IPS-20b (cell line): ENCODE measurements at regions not wholly inside any gene's neighbourhood (a gene's known extent, or its start where the extent isn't known, plus 50 kb on each side); places are given as distances from the start of the nearest gene placed in this dataset.
"Not testable (repeated sequence)": the region's sequence is repeated elsewhere in the genome, so short reads cannot be mapped to it uniquely, and the experiment has no call there.

Experiments used
- H3K27ac ChIP-seq: one replicate; pipeline ENCODE4 v1.5.1; 2013; ENCODE audit warnings: low read length
- H3K27me3 ChIP-seq: 2 replicates; pipeline ENCODE4 v1.6.1; 2013; ENCODE audit warnings: mild to moderate bottlenecking, low read length, inconsistent platforms; ENCODE audit not compliant: insufficient read depth
- H3K36me3 ChIP-seq: 2 replicates; pipeline ENCODE4 v1.6.1; 2013; ENCODE audit warnings: low read depth, mild to moderate bottlenecking, inconsistent platforms, low read length, moderate library complexity; ENCODE audit not compliant: insufficient read depth
- H3K4me1 ChIP-seq: 2 replicates; pipeline ENCODE4 v1.6.1; 2013; ENCODE audit warnings: mild to moderate bottlenecking, control low read depth, inconsistent platforms, low read length, moderate library complexity; ENCODE audit not compliant: insufficient read depth
- H3K4me3 ChIP-seq: 2 replicates; pipeline ENCODE4 v1.5.1; 2013; ENCODE audit warnings: mild to moderate bottlenecking, low read length, inconsistent platforms
- H3K9ac ChIP-seq: 2 replicates; pipeline ENCODE4 v1.6.1; 2013; ENCODE audit warnings: low read depth, mild to moderate bottlenecking, inconsistent platforms, low read length, moderate library complexity
- H3K9me3 ChIP-seq: 2 replicates; pipeline ENCODE4 v1.6.1; 2013; ENCODE audit warnings: mild to moderate bottlenecking, low read depth, low read length, inconsistent platforms; ENCODE audit not compliant: insufficient read depth

GRCh38 chr7:53466371-53466770 lies 430.9 kb downstream of the POM121L12 start:
- Histone ChIP-seq H3K27me3 (no peaks in the 10 kb centered on the region), H3K36me3 (no peaks in the 10 kb centered on the region), H3K4me3 (no peak overlapping the region), H3K9me3 (no peaks in the 10 kb centered on the region), H3K27ac (no peak overlapping the region), H3K4me1 (no peaks in the 10 kb centered on the region), H3K9ac (no peak overlapping the region)

GRCh38 chr7:53470336-53470970 lies 435.0 kb downstream of the POM121L12 start:
- no peaks in the 10 kb centered on the region for H3K36me3 ChIP-seq
- H3K4me3 ChIP-seq = no peak overlapping the region
- H3K27ac ChIP-seq = no peak overlapping the region
- H3K9me3 ChIP-seq = no peaks in the 10 kb centered on the region
- no peaks in the 10 kb centered on the region for H3K27me3 ChIP-seq
- no peaks in the 10 kb centered on the region for H3K4me1 ChIP-seq
- H3K9ac ChIP-seq = no peak overlapping the region

DNA sequence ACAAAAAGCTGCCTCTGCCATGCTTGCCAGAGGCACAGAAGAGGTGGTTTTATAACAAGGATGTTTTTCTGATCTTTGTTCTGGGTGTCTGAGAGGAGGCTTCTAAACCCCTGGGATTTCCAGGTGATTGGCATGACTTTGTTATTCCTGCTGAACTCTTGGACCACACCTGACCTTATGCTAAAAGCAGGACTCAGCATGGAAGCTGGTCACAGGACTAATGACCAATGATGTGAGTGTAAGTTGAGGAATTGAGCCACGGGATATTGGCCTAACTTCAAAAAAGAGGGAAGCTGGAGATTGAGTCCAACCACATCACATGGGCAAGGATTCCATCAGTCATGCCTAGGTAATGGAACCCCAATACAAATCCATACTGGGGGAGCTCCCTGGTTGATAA lies 437.9 kb downstream of the POM121L12 start:
- Histone ChIP-seq H3K36me3 (no peaks in the 10 kb centered on the region), H3K27ac (no peak overlapping the region), H3K4me1 (no peaks in the 10 kb centered on the region), H3K9ac (no peak overlapping the region), H3K9me3 (no peaks in the 10 kb centered on the region), H3K4me3 (no peak overlapping the region), H3K27me3 (no peaks in the 10 kb centered on the region)

- Histone ChIP-seq H3K4me1 (no peaks in the 10 kb centered on the region), H3K9me3 (no peaks in the 10 kb centered on the region), H3K27me3 (no peaks in the 10 kb centered on the region), H3K9ac (no peak overlapping the region), H3K4me3 (no peak overlapping the region), H3K36me3 (no peaks in the 10 kb centered on the region), H3K27ac (no peak overlapping the region)
Observed at GRCh38 chr7:53475776-53476175, 440.3 kb downstream of the POM121L12 start.

DNA sequence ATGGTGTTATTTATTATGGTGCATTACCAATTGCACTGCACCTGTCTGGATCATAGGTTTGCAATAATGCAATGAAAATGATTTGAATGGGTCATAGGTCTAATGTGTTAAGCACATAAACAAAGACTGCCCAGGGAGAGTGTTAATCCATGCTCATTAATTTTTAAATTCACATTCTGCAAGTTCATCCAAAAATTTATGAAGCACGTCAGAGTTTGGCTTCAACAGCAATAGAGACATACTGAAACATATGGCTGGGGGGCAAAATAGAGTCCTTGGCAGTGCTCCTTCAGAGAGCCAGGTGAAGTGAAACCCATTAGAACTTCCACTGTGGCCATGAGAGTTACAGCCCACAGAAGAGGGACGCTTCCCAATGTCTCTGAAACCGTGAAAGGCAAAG lies 441.1 kb downstream of the POM121L12 start:
- H3K36me3 ChIP-seq = no peaks in the 10 kb centered on the region
- no peak overlapping the region for H3K9ac ChIP-seq
- no peaks in the 10 kb centered on the region for H3K4me1 ChIP-seq
- H3K9me3 ChIP-seq = no peaks in the 10 kb centered on the region
- no peaks in the 10 kb centered on the region for H3K27me3 ChIP-seq
- H3K27ac ChIP-seq = no peak overlapping the region
- no peak overlapping the region for H3K4me3 ChIP-seq

DNA sequence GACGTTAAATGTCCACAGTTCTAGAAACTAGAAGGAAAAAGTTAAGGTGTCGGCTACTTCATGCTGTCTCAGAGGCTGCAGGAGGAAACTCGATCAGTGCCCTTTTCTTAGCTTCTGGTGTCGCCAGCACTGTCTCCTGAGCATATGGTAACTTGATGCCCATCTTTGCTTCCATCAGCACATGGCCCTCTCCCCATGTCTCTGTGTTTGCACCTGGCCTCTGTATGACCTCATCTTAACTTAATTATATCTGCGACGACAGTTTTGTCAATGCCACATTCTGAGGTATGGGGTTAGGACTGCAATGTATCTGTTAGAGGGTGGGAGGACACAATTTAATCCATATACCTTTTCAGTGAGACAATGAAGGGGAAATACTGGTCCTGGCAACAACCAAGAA lies 449.9 kb downstream of the POM121L12 start:
- H3K27me3 ChIP-seq = no peaks in the 10 kb centered on the region
- no peaks in the 10 kb centered on the region for H3K36me3 ChIP-seq
- no peak overlapping the region for H3K9ac ChIP-seq
- H3K27ac ChIP-seq = no peak overlapping the region
- H3K9me3 ChIP-seq = no peaks in the 10 kb centered on the region
- no peaks in the 10 kb centered on the region for H3K4me1 ChIP-seq
- no peak overlapping the region for H3K4me3 ChIP-seq

GRCh38 chr7:53491051-53491450 lies 455.6 kb downstream of the POM121L12 start:
- H3K36me3 ChIP-seq = no peaks in the 10 kb centered on the region
- H3K4me3 ChIP-seq = no peak overlapping the region
- no peaks in the 10 kb centered on the region for H3K27me3 ChIP-seq
- no peaks in the 10 kb centered on the region for H3K4me1 ChIP-seq
- H3K9me3 ChIP-seq = no peaks in the 10 kb centered on the region
- H3K9ac ChIP-seq = no peak overlapping the region
- no peak overlapping the region for H3K27ac ChIP-seq

- H3K36me3 ChIP-seq, H3K4me1 ChIP-seq, H3K9me3 ChIP-seq, H3K4me3 ChIP-seq, H3K9ac ChIP-seq, H3K27ac ChIP-seq, H3K27me3 ChIP-seq: not testable (repeated sequence)
Observed at GRCh38 chr7:53495181-53495580, 459.7 kb downstream of the POM121L12 start.

DNA sequence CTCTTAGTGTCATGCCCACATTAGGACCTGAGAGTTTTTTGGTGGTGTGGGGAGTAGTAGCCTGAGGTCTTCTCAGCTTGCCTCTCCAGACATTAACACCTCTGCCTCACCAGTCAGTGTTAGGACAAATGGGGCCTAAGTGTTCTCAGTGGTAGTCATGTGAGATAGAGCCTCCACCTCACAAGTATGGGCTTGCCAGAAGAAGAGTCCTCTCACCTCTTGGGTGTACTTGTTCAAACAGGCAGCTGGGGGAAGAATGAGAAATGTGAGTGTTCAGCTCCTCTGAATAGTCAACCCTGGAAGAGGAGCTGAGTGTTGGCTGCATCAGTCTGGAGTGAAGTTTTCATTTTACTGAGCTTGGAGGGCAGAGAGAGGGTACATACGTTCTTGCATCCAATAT lies 464.6 kb downstream of the POM121L12 start:
- H3K36me3 ChIP-seq = no peaks in the 10 kb centered on the region
- no peaks in the 10 kb centered on the region for H3K4me1 ChIP-seq
- no peaks in the 10 kb centered on the region for H3K27me3 ChIP-seq
- no peaks in the 10 kb centered on the region for H3K9me3 ChIP-seq
- H3K27ac ChIP-seq = no peak overlapping the region
- no peak overlapping the region for H3K9ac ChIP-seq
- H3K4me3 ChIP-seq = no peak overlapping the region

GRCh38 chr7:53504914-53505313 lies 469.5 kb downstream of the POM121L12 start:
- H3K36me3 ChIP-seq = no peaks in the 10 kb centered on the region
- H3K9me3 ChIP-seq = no peaks in the 10 kb centered on the region
- no peaks in the 10 kb centered on the region for H3K27me3 ChIP-seq
- no peaks in the 10 kb centered on the region for H3K4me1 ChIP-seq
- no peak overlapping the region for H3K4me3 ChIP-seq
- H3K9ac ChIP-seq = no peak overlapping the region
- no peak overlapping the region for H3K27ac ChIP-seq

GRCh38 chr7:53518319-53518718 lies 482.9 kb downstream of the POM121L12 start:
- no peaks in the 10 kb centered on the region for H3K36me3 ChIP-seq
- no peaks in the 10 kb centered on the region for H3K27me3 ChIP-seq
- H3K9me3 ChIP-seq = no peaks in the 10 kb centered on the region
- no peak overlapping the region for H3K27ac ChIP-seq
- H3K4me1 ChIP-seq = no peaks in the 10 kb centered on the region
- H3K4me3 ChIP-seq = no peak overlapping the region
- no peak overlapping the region for H3K9ac ChIP-seq

GRCh38 chr7:53520841-53521240 lies 485.4 kb downstream of the POM121L12 start:
- Histone ChIP-seq H3K36me3 (no peaks in the 10 kb centered on the region), H3K27ac (no peak overlapping the region), H3K27me3 (no peaks in the 10 kb centered on the region), H3K4me3 (no peak overlapping the region), H3K9ac (no peak overlapping the region), H3K4me1 (no peaks in the 10 kb centered on the region), H3K9me3 (no peaks in the 10 kb centered on the region)
